Ecto neural progenitor cell (in vitro differentiated cells): ENCODE measurements at regions not wholly inside any gene's neighbourhood (a gene's known extent, or its start where the extent isn't known, plus 50 kb on each side); places are given as distances from the start of the nearest gene placed in this dataset.
"Not testable (repeated sequence)": the region's sequence is repeated elsewhere in the genome, so short reads cannot be mapped to it uniquely, and the experiment has no call there.

ENCODE experiments used
- DNase-seq: peaks from one replicate; pipeline ENCODE4 v3.0.0-alpha.2; 2018; ENCODE audit warnings: low spot score

GRCh38 chrX:63581906-63582305, 203.1 kb downstream of the ARHGEF9 start:
- no peak for DNase-seq

GRCh38 chrX:63581398-63581797, 203.6 kb downstream of the ARHGEF9 start:
- DNase-seq: no peak

GRCh38 chrX:63576533-63576932, 208.5 kb downstream of the ARHGEF9 start:
- no peak for DNase-seq

GRCh38 chrX:63575700-63576099, 209.3 kb downstream of the ARHGEF9 start:
- not testable (repeated sequence) for DNase-seq

- no peak for DNase-seq
Observed at GRCh38 chrX:63566856-63567255, 215.7 kb upstream of the SPIN4 start.

GRCh38 chrX:63561425-63561824, 210.3 kb upstream of the SPIN4 start:
- no peak for DNase-seq

- DNase-seq: peak; percentile 74
Observed at GRCh38 chrX:63560601-63561218, 209.6 kb upstream of the SPIN4 start.

- DNase-seq: no peak
Observed at GRCh38 chrX:63551856-63552255, 200.7 kb upstream of the SPIN4 start.

- DNase-seq: no peak
Observed at GRCh38 chrX:63530654-63531053, 179.5 kb upstream of the SPIN4 start.

- no peak for DNase-seq
Observed at GRCh38 chrX:63529961-63530360, 178.8 kb upstream of the SPIN4 start.

GRCh38 chrX:63526863-63527262, 175.7 kb upstream of the SPIN4 start:
- DNase-seq: no peak

- no peak for DNase-seq
Observed at GRCh38 chrX:63525491-63525890, 174.4 kb upstream of the SPIN4 start.

GRCh38 chrX:63519368-63519767, 168.2 kb upstream of the SPIN4 start:
- not testable (repeated sequence) for DNase-seq

GRCh38 chrX:63514569-63515080, 163.5 kb upstream of the SPIN4 start:
- no peak for DNase-seq

- DNase-seq: no peak
Observed at GRCh38 chrX:63513825-63514568, 162.9 kb upstream of the SPIN4 start.

GRCh38 chrX:63511361-63511760, 160.2 kb upstream of the SPIN4 start:
- no peak for DNase-seq

- DNase-seq: no peak
Observed at GRCh38 chrX:63508668-63509067, 157.5 kb upstream of the SPIN4 start.

- DNase-seq: no peak
Observed at GRCh38 chrX:63506320-63506719, 155.2 kb upstream of the SPIN4 start.

- DNase-seq: no peak
Observed at GRCh38 chrX:63503541-63503940, 152.4 kb upstream of the SPIN4 start.

- no peak for DNase-seq
Observed at GRCh38 chrX:63488546-63489373, 137.6 kb upstream of the SPIN4 start.

GRCh38 chrX:63475200-63475599, 124.1 kb upstream of the SPIN4 start:
- no peak for DNase-seq

GRCh38 chrX:63471004-63471403, 119.9 kb upstream of the SPIN4 start:
- DNase-seq: no peak

- no peak for DNase-seq
Observed at GRCh38 chrX:63470506-63470905, 119.4 kb upstream of the SPIN4 start.
